ENCODE measurements at regions not wholly inside any gene's neighbourhood (a gene's known extent, or its start where the extent isn't known, plus 50 kb on each side); places are given as distances from the start of the nearest gene placed in this dataset.

- TF ChIP-seq CTCF (IDR thresholded peaks at IDR 0.05), result no peak
- no peak for TF ChIP-seq POLR2AphosphoS5 (IDR thresholded peaks at IDR 0.05)
- no peak for TF ChIP-seq POLR2A (IDR thresholded peaks at IDR 0.05)
- TF ChIP-seq EP300 (IDR thresholded peaks at IDR 0.05), result no peak
These were observed 67.9 kb upstream of the RPL38 start for GRCh38 chr17:74135391-74136167.
